ENCODE measurements at regions not wholly inside any gene's neighbourhood (a gene's known extent, or its start where the extent isn't known, plus 50 kb on each side); places are given as distances from the start of the nearest gene placed in this dataset.

GRCh38 chr14:98945611-98946570, 326.1 kb downstream of the BCL11B start:
- POLR2A ChIA-PET, result no interaction called here
- no peak for TF ChIP-seq CTCF (IDR thresholded peaks at IDR 0.05; ENCODE audit: control extremely low read depth, extremely low read depth, low read depth, missing control alignments)
- DNase-seq (ENCODE audit: extremely low spot score), result no peak
- CTCF ChIA-PET, result interaction anchor here (1.2 kb wide), 1 partner anchor 8 kb away, joined by 5 read pairs; no protein-coding TSS in a partner anchor

DNA sequence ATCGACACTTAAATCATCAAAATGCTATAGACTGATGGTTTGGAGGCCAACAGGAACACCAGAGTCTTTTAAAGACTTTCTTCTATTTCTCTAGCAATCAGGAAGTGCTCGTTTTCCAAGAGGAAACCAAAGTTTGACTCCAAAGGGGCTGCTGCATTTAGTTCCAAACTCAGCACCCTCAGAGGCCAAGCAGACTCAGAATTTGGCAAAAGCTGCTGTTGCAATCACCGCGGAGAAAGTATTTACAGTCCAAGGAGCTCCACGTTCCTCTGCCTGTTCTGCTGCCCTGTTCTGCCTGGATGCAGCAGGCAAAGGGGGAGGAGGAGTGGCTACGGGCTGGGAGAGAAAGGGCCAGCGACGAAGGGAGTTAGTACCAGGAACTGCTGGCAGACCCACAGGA, 325.1 kb downstream of the BCL11B start:
- POLR2A ChIA-PET, result no interaction called here
- no peak for DNase-seq (ENCODE audit: extremely low spot score)
- CTCF ChIA-PET, result no interaction called here
- TF ChIP-seq CTCF (IDR thresholded peaks at IDR 0.05; ENCODE audit: control extremely low read depth, extremely low read depth, low read depth, missing control alignments), result no peak

DNA sequence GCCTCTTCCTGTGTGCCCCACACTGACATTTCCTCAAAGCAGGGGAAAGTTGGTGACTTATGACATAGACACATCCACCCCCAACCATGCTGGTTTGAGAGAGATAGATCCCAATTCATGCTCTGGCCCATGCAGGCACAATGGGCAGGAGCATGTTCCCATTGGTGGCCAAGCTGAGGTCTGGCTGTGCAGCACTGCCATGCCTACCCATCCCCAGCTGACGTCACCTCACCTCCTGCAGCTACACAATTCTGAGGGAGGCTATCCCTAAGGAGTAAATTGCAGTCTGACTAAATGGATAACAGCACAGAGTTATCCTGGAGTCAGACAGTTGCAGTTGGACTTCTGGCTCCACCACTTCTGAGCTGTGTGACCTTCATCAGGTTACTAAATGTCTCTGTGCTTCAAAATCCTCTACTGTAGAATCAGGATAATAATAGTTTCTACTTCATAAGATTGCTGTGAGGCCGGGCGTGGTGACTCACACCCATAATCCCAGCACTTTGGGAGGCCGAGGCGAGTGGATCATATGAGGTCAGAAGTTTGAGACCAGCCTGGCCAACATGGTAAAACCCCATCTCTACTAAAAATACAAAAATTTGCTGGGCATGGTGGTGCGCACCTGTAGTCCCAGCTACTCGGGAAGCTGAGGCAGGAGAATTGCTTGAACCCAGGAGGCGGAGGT, 323.9 kb downstream of the BCL11B start:
- no peak for DNase-seq (ENCODE audit: extremely low spot score)
- POLR2A ChIA-PET, result no interaction called here
- CTCF ChIA-PET, result no interaction called here
- TF ChIP-seq CTCF (IDR thresholded peaks at IDR 0.05; ENCODE audit: control extremely low read depth, extremely low read depth, low read depth, missing control alignments), result no peak

DNA sequence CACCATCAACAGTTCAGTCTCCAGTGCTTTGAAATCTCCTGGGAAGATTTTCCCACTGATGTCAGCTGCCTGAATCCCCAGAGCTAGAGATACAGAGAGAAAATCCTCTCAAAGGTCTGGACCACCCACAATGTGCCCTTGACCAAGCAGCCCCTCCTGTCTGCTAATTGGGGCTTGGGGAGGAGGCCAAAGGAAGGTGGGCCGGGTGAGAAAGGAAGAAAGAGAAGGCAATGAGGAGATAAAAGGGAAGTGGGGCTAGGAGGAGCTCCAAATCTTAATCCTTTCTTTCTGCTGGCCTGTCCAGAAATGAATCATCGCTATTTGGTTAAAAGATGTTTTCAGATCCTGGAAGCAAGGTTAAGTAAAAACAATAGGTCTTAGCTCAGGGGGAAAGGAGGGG, 322.9 kb downstream of the BCL11B start:
- DNase-seq (ENCODE audit: extremely low spot score), result no peak
- ChIA-PET CTCF (no interaction called here), POLR2A (no interaction called here)
- no peak for TF ChIP-seq CTCF (IDR thresholded peaks at IDR 0.05; ENCODE audit: control extremely low read depth, extremely low read depth, low read depth, missing control alignments)

GRCh38 chr14:98949481-98950135, 322.4 kb downstream of the BCL11B start:
- no peak for TF ChIP-seq CTCF (IDR thresholded peaks at IDR 0.05; ENCODE audit: control extremely low read depth, extremely low read depth, low read depth, missing control alignments)
- ChIA-PET CTCF (interaction anchor here (1.3 kb wide), 1 partner anchor 8 kb away, joined by 3 read pairs; no protein-coding TSS in a partner anchor), POLR2A (no interaction called here)
- no peak for DNase-seq (ENCODE audit: extremely low spot score)

- no peak for TF ChIP-seq CTCF (IDR thresholded peaks at IDR 0.05; ENCODE audit: control extremely low read depth, extremely low read depth, low read depth, missing control alignments)
- DNase-seq (ENCODE audit: extremely low spot score), result no peak
- CTCF ChIA-PET, result interaction anchor here (1.3 kb wide), 1 partner anchor 9 kb away, joined by 3 read pairs; no protein-coding TSS in a partner anchor
- POLR2A ChIA-PET, result no interaction called here
Observed at GRCh38 chr14:98950353-98950895, 321.6 kb downstream of the BCL11B start.
